ENCODE measurements at regions not wholly inside any gene's neighbourhood (a gene's known extent, or its start where the extent isn't known, plus 50 kb on each side); places are given as distances from the start of the nearest gene placed in this dataset.

GRCh38 chr18:60471652-60472051 lies 99.1 kb upstream of the MC4R start:
- H3K4me2 ChIP-seq (replicated peaks; ENCODE audit: extremely low read depth, low read length, poor library complexity, severe bottlenecking): no peak overlapping the region
- DNase-seq: no peak
- Mint-ChIP-seq H3K36me3 (no peaks in the 10 kb centered on the region), H3K27me3 (ENCODE audit: low read depth in 3 of 3) (no peaks in the 10 kb centered on the region), H3K9me3 (peaks cover 0 to 3% (median 1%) of the 10 kb centered on the region in 7 donors), H3K4me3 (no peak overlapping the region), H3K27ac (no peak overlapping the region), H3K4me1 (no peaks in the 10 kb centered on the region)
- no peak overlapping the region for H3K27ac ChIP-seq (ENCODE audit: low read depth in 1 of 2, low read length in 2 of 2)
- H4K20me1 ChIP-seq (ENCODE audit: insufficient read depth, low read length): no peaks in the 10 kb centered on the region
- H3K4me3 ChIP-seq (replicated peaks in 1 of 3; ENCODE audit: low read depth in 2 of 3, low read length in 3 of 3): no peak overlapping the region
- H2AFZ ChIP-seq (ENCODE audit: insufficient read depth, low read depth, low read length, poor library complexity, severe bottlenecking): no peak overlapping the region
- no peaks in the 10 kb centered on the region for H3K79me2 ChIP-seq (ENCODE audit: insufficient read depth, low read length)
- intact Hi-C loops (cut with micrococcal nuclease): no loop called here
- no CpG with 5 or more reads among the region's 1 CpG for WGBS (ENCODE audit: insufficient coverage)
- TF ChIP-seq CTCF (IDR thresholded peaks at IDR 0.05): no peak
- H3K27me3 ChIP-seq (ENCODE audit: control insufficient read depth in 2 of 2, insufficient read depth in 2 of 2, low read length in 2 of 2): no peaks in the 10 kb centered on the region
- H3K4me1 ChIP-seq (ENCODE audit: control insufficient read depth in 1 of 2, insufficient read depth in 2 of 2, low read length in 2 of 2): no peaks in the 10 kb centered on the region
- H3K36me3 ChIP-seq (replicated peaks in 1 of 2; ENCODE audit: control insufficient read depth in 1 of 2, insufficient read depth in 2 of 2, low read length in 2 of 2): no peaks in the 10 kb centered on the region
- no peaks in the 10 kb centered on the region for H3K9me3 ChIP-seq (replicated peaks in 1 of 2; ENCODE audit: control insufficient read depth in 1 of 2, insufficient read depth in 1 of 2, low read length in 2 of 2)
- H3K9ac ChIP-seq (ENCODE audit: insufficient read depth, low read length, poor library complexity, severe bottlenecking): no peak overlapping the region

- H2AFZ ChIP-seq (ENCODE audit: insufficient read depth, low read depth, low read length, poor library complexity, severe bottlenecking): no peak overlapping the region
- Mint-ChIP-seq H3K27ac (no peak overlapping the region), H3K4me3 (no peak overlapping the region), H3K36me3 (no peaks in the 10 kb centered on the region), H3K9me3 (peaks cover 0 to 4% (median 0%) of the 10 kb centered on the region in 7 donors), H3K27me3 (ENCODE audit: low read depth in 3 of 3) (no peaks in the 10 kb centered on the region), H3K4me1 (no peaks in the 10 kb centered on the region)
- no peaks in the 10 kb centered on the region for H3K79me2 ChIP-seq (ENCODE audit: insufficient read depth, low read length)
- H4K20me1 ChIP-seq (ENCODE audit: insufficient read depth, low read length): no peaks in the 10 kb centered on the region
- H3K27me3 ChIP-seq (ENCODE audit: control insufficient read depth in 2 of 2, insufficient read depth in 2 of 2, low read length in 2 of 2): no peaks in the 10 kb centered on the region
- H3K4me2 ChIP-seq (replicated peaks; ENCODE audit: extremely low read depth, low read length, poor library complexity, severe bottlenecking): no peak overlapping the region
- H3K4me1 ChIP-seq (ENCODE audit: control insufficient read depth in 1 of 2, insufficient read depth in 2 of 2, low read length in 2 of 2): no peaks in the 10 kb centered on the region
- intact Hi-C loops (cut with micrococcal nuclease): no loop called here
- H3K9ac ChIP-seq (ENCODE audit: insufficient read depth, low read length, poor library complexity, severe bottlenecking): no peak overlapping the region
- H3K4me3 ChIP-seq (replicated peaks in 1 of 3; ENCODE audit: low read depth in 2 of 3, low read length in 3 of 3): no peak overlapping the region
- no peaks in the 10 kb centered on the region for H3K36me3 ChIP-seq (replicated peaks in 1 of 2; ENCODE audit: control insufficient read depth in 1 of 2, insufficient read depth in 2 of 2, low read length in 2 of 2)
- TF ChIP-seq CTCF (IDR thresholded peaks at IDR 0.05): no peak
- WGBS (ENCODE audit: insufficient coverage): no CpG with 5 or more reads among the region's 2 CpGs
- no peak for DNase-seq
- peaks cover 0 to 4% of the 10 kb centered on the region in 2 donors for H3K9me3 ChIP-seq (replicated peaks in 1 of 2; ENCODE audit: control insufficient read depth in 1 of 2, insufficient read depth in 1 of 2, low read length in 2 of 2)
- H3K27ac ChIP-seq (ENCODE audit: low read depth in 1 of 2, low read length in 2 of 2): no peak overlapping the region
Measured at GRCh38 chr18:60485201-60485600, 112.6 kb upstream of the MC4R start.
